HCT116 (cell line): ENCODE measurements at regions not wholly inside any gene's neighbourhood (a gene's known extent, or its start where the extent isn't known, plus 50 kb on each side); places are given as distances from the start of the nearest gene placed in this dataset.

ENCODE experiments used
- ATAC-seq: fragments of 200-7000 bp; cut with Tn5 transposase; 2 replicates; pipeline ENCODE4 v1.9.1; 2020; ENCODE audit warnings: mild to moderate bottlenecking, moderate library complexity
- BruUV-seq: library from RNA; stranded (reverse); fragments of 400-500 nt; replicated peaks from 2 replicates; lab custom pipeline; 2021; lab: Mats Ljungman, UMichigan
- CTCF ChIA-PET: fragments of 300-600 bp; sonication (Branson Sonifier 250); formaldehyde crosslinking; loops from one replicate; lab custom pipeline; 2021; ENCODE audit warnings: antibody characterized with exemption; lab: Charles Lee
- POLR2A ChIA-PET: fragments of 300-600, 350-600 bp; sonication (Branson Sonifier 250); formaldehyde crosslinking; loops from one replicate; lab custom pipeline; 2021; ENCODE audit warnings: antibody characterized with exemption; lab: Charles Lee
- RAD21 ChIA-PET, 2 experiments: fragments of 300-600 bp; sonication (Branson Sonifier 250); formaldehyde crosslinking; loops; one replicate each; lab custom pipeline; 2023; ENCODE audit warnings: low total read pairs in 2 of 2; ENCODE audit not compliant: uncharacterized antibody in 2 of 2, unreplicated experiment in 2 of 2, low non-redundant PET in 1 of 2; lab: Charles Lee
- DNase-seq: peaks from one replicate; pipeline ENCODE4 v3.0.0-alpha.2; 2010; ENCODE audit warnings: low read depth, low spot score
- H2AFZ ChIP-seq: fragments of 200-600 bp; shearing (Covaris generic), sonication (generic); 2 replicates; pipeline ENCODE4 v1.6.1; 2017; ENCODE audit warnings: low read depth, mixed run types, mixed read lengths, antibody characterized with exemption, low read length; ENCODE audit not compliant: poor library complexity, severe bottlenecking
- H3K27ac ChIP-seq: 2 replicates; pipeline ENCODE4 v1.5.1; 2012; ENCODE audit warnings: low read depth, low read length
- H3K27me3 ChIP-seq: fragments of 200-600 bp; sonication (generic); 2 replicates; pipeline ENCODE4 v1.6.1; 2016; ENCODE audit warnings: mixed run types, low read length, mixed read lengths; ENCODE audit not compliant: insufficient read depth
- H3K36me3 ChIP-seq, 2 experiments: fragments of 200-500 bp in 1 of 2; fragments of 200-600 bp in 1 of 2; sonication (Bioruptor generic) in 1 of 2; sonication (generic) in 1 of 2; 2 replicates each; pipeline versions ENCODE4 v1.5.1 to v1.6.1; 2014 to 2016; ENCODE audit warnings: low read length in 2 of 2, inconsistent platforms in 1 of 2, mixed read lengths in 1 of 2, mixed run types in 1 of 2; ENCODE audit not compliant: insufficient read depth in 2 of 2, control insufficient read depth in 1 of 2
- H3K4me1 ChIP-seq, 2 experiments: fragments of 200-600 bp in 1 of 2; sonication (generic) in 1 of 2; 2 replicates each; pipeline versions ENCODE4 v1.5.1 to v1.6.1; 2012 to 2017; ENCODE audit warnings: low read length in 2 of 2, inconsistent platforms in 1 of 2, mild to moderate bottlenecking in 1 of 2, mixed read lengths in 1 of 2, mixed run types in 1 of 2, moderate library complexity in 1 of 2; ENCODE audit not compliant: insufficient read depth in 2 of 2, control insufficient read depth in 1 of 2
- H3K4me2 ChIP-seq: fragments of 200-600 bp; sonication (generic); 2 replicates; pipeline ENCODE4 v1.6.1; 2017; ENCODE audit warnings: mixed run types, low read length, mixed read lengths
- H3K4me3 ChIP-seq, 2 experiments: fragments of 200-600 bp in 1 of 2; sonication (generic) in 1 of 2; replicated peaks in 1 of 2; 2 replicates each; pipeline ENCODE4 v1.5.1; 2011 to 2016; ENCODE audit warnings: low read length in 2 of 2, control low read depth in 1 of 2, low read depth in 1 of 2, mild to moderate bottlenecking in 1 of 2, mixed read lengths in 1 of 2, mixed run types in 1 of 2
- H3K79me2 ChIP-seq: fragments of 200-600 bp; sonication (generic); 2 replicates; pipeline ENCODE4 v1.6.1; 2017; ENCODE audit warnings: mild to moderate bottlenecking, mixed run types, low read length, moderate library complexity, mixed read lengths; ENCODE audit not compliant: insufficient read depth
- H3K9ac ChIP-seq: fragments of 200-600 bp; sonication (generic); 2 replicates; pipeline ENCODE4 v1.6.1; 2016; ENCODE audit warnings: low read length, mixed read lengths
- H3K9me2 ChIP-seq: fragments of 200-600 bp; sonication (generic), shearing (Covaris generic); 2 replicates; pipeline ENCODE4 v1.6.1; 2017; ENCODE audit warnings: mixed run types, mild to moderate bottlenecking, moderate library complexity; ENCODE audit not compliant: insufficient read depth
- H3K9me3 ChIP-seq, 2 experiments: fragments of 200-500 bp in 1 of 2; fragments of 200-600 bp in 1 of 2; sonication (Bioruptor generic) in 1 of 2; sonication (generic) in 1 of 2; 2 replicates each; pipeline ENCODE4 v1.6.1; 2014 to 2017; ENCODE audit warnings: low read length in 2 of 2, mixed read lengths in 2 of 2, inconsistent platforms in 1 of 2, low read depth in 1 of 2, mild to moderate bottlenecking in 1 of 2, mixed run types in 1 of 2, moderate library complexity in 1 of 2; ENCODE audit not compliant: control insufficient read depth in 1 of 2, insufficient read depth in 1 of 2
- H4K20me1 ChIP-seq: fragments of 200-600 bp; sonication (generic), shearing (Covaris generic); 2 replicates; pipeline ENCODE4 v1.6.1; 2017; ENCODE audit warnings: mixed run types, mild to moderate bottlenecking, moderate library complexity; ENCODE audit not compliant: insufficient read depth
- CBX3 ChIP-seq: IDR thresholded peaks from 2 replicates; pipeline ENCODE4 v1.6.1; 2012; ENCODE audit warnings: low read depth
- POLR2AphosphoS5 ChIP-seq: IDR thresholded peaks from 2 replicates; pipeline ENCODE4 v1.6.1; 2011; ENCODE audit warnings: mild to moderate bottlenecking, low read depth, low read length, moderate library complexity
- SIN3A ChIP-seq: IDR thresholded peaks from 2 replicates; pipeline ENCODE4 v1.6.1; 2012; ENCODE audit warnings: low read depth
- YY1 ChIP-seq: IDR thresholded peaks from 2 replicates; pipeline ENCODE4 v1.6.1; 2011; ENCODE audit warnings: low read length, low read depth, moderate library complexity, mild to moderate bottlenecking; ENCODE audit not compliant: insufficient replicate concordance; ENCODE audit errors: extremely low read depth
- intact Hi-C: fragments of 100-400 bp; cut with micrococcal nuclease; formaldehyde crosslinking; loops from 2 replicates; pipeline ENCODE4 v1.10.0; 2022
- TF ChIP-seq, protein P1 (sequence below), 3 experiments: fragments of 200-600 bp in 1 of 3; sonication (generic) in 1 of 3; IDR thresholded peaks in 2 of 3; conservative IDR thresholded peaks in 1 of 3; 2 replicates each; pipeline ENCODE4 v1.5.1; 2012 to 2017; ENCODE audit warnings: low read depth in 2 of 3, low read length in 2 of 3, antibody characterized with exemption in 1 of 3, borderline replicate concordance in 1 of 3, control low read depth in 1 of 3, mild to moderate bottlenecking in 1 of 3, mixed read lengths in 1 of 3, mixed run types in 1 of 3, moderate library complexity in 1 of 3; ENCODE audit not compliant: insufficient read depth in 1 of 3
- TF ChIP-seq, protein P2 (sequence below): IDR thresholded peaks from 2 replicates; pipeline ENCODE4 v1.6.1; 2012
- TF ChIP-seq, protein P3 (sequence below): IDR thresholded peaks from 2 replicates; pipeline ENCODE4 v1.6.1; 2011; ENCODE audit warnings: mild to moderate bottlenecking, low read length, moderate library complexity; ENCODE audit not compliant: insufficient replicate concordance; ENCODE audit errors: extremely low read depth

DNA sequence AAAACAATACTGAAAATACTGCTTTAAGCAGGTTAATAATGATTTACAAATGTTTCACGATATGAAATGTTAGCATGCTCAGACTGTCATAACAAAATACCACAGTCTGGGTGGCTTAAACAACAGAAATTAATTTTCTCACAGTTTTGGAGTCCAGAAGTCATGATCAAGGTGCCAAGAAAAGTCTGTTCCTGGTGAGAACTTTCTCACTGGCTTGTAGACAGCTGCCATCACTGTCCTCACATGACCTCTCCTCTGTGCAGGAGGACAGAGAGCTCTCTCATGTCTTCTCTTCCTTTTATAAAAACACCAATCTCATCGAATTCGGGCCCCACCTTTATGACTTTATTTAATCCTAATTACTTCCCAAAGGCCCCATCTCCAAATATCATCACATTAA, 426.7 kb downstream of the KLHL13 start:
- TF ChIP-seq, protein P1, sequence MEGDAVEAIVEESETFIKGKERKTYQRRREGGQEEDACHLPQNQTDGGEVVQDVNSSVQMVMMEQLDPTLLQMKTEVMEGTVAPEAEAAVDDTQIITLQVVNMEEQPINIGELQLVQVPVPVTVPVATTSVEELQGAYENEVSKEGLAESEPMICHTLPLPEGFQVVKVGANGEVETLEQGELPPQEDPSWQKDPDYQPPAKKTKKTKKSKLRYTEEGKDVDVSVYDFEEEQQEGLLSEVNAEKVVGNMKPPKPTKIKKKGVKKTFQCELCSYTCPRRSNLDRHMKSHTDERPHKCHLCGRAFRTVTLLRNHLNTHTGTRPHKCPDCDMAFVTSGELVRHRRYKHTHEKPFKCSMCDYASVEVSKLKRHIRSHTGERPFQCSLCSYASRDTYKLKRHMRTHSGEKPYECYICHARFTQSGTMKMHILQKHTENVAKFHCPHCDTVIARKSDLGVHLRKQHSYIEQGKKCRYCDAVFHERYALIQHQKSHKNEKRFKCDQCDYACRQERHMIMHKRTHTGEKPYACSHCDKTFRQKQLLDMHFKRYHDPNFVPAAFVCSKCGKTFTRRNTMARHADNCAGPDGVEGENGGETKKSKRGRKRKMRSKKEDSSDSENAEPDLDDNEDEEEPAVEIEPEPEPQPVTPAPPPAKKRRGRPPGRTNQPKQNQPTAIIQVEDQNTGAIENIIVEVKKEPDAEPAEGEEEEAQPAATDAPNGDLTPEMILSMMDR (IDR thresholded peaks at IDR 0.05 in 2 of 3, conservative IDR thresholded peaks at IDR 0.05 in 1 of 3; ENCODE audit: borderline replicate concordance in 1 of 3, insufficient read depth in 1 of 3, low read depth in 2 of 3, low read length in 2 of 3): no peak
- TF ChIP-seq, protein P2, sequence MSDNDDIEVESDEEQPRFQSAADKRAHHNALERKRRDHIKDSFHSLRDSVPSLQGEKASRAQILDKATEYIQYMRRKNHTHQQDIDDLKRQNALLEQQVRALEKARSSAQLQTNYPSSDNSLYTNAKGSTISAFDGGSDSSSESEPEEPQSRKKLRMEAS: no peak
- TF ChIP-seq YY1 (no peak), SIN3A (no peak), POLR2AphosphoS5 (no peak), CBX3 (no peak)
- TF ChIP-seq, protein P3, sequence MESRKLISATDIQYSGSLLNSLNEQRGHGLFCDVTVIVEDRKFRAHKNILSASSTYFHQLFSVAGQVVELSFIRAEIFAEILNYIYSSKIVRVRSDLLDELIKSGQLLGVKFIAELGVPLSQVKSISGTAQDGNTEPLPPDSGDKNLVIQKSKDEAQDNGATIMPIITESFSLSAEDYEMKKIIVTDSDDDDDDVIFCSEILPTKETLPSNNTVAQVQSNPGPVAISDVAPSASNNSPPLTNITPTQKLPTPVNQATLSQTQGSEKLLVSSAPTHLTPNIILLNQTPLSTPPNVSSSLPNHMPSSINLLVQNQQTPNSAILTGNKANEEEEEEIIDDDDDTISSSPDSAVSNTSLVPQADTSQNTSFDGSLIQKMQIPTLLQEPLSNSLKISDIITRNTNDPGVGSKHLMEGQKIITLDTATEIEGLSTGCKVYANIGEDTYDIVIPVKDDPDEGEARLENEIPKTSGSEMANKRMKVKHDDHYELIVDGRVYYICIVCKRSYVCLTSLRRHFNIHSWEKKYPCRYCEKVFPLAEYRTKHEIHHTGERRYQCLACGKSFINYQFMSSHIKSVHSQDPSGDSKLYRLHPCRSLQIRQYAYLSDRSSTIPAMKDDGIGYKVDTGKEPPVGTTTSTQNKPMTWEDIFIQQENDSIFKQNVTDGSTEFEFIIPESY: no peak
- Histone ChIP-seq H3K9ac (no peak overlapping the region), H3K27ac (no peak overlapping the region), H2AFZ (no peak overlapping the region), H3K4me1 (no peaks in the 10 kb centered on the region), H3K36me3 (no peaks in the 10 kb centered on the region), H4K20me1 (no peaks in the 10 kb centered on the region), H3K9me3 (no peaks in the 10 kb centered on the region), H3K79me2 (no peaks in the 10 kb centered on the region), H3K27me3 (no peaks in the 10 kb centered on the region), H3K4me2 (no peak overlapping the region), H3K4me3 (no peak overlapping the region), H3K9me2 (no peaks in the 10 kb centered on the region)
- ChIA-PET CTCF (no interaction called here), RAD21 (no interaction called here), POLR2A (no interaction called here)
- ATAC-seq (no peak), DNase-seq (no peak)
- no TSS peak for BruUV-seq
- intact Hi-C loops: no loop called here
